22Rv1 (cell line): ENCODE measurements at regions not wholly inside any gene's neighbourhood (a gene's known extent, or its start where the extent isn't known, plus 50 kb on each side); places are given as distances from the start of the nearest gene placed in this dataset.

Experiments
- H3K27ac ChIP-seq: fragments of 450-650 bp; 2 replicates; pipeline ENCODE4 v1.5.1; 2017
- ZFX ChIP-seq: fragments of 450-650 bp; IDR thresholded peaks from 2 replicates; pipeline ENCODE4 v1.6.1; 2017; ENCODE audit warnings: antibody characterized with exemption, borderline replicate concordance
- TF ChIP-seq, protein P1 (sequence below): fragments of 450-650 bp; IDR thresholded peaks from 2 replicates; pipeline ENCODE4 v1.5.1; 2017; ENCODE audit warnings: mild to moderate bottlenecking

DNA sequence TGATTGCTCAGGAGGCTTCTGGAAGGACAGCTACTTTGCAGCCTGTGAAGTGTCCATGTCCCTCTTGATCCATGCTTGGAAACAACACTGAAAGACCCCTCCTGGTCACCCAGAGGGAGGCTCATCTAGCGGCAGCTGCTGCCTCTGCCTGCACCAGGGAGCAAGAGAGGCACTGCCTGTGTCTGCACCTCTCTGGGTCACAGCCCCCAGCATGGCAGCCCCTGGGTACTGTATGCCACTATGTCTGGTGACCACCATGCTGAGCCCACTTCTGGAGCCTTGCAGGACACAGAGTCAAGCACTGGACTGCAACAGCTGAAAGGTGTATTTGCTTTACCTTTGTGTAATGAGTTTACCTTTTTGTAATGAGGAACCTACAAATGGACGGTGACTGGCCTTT lies 186.3 kb upstream of the MYT1L start:
- no peak overlapping the region for H3K27ac ChIP-seq
- TF ChIP-seq ZFX, result no peak
- TF ChIP-seq, protein P1, sequence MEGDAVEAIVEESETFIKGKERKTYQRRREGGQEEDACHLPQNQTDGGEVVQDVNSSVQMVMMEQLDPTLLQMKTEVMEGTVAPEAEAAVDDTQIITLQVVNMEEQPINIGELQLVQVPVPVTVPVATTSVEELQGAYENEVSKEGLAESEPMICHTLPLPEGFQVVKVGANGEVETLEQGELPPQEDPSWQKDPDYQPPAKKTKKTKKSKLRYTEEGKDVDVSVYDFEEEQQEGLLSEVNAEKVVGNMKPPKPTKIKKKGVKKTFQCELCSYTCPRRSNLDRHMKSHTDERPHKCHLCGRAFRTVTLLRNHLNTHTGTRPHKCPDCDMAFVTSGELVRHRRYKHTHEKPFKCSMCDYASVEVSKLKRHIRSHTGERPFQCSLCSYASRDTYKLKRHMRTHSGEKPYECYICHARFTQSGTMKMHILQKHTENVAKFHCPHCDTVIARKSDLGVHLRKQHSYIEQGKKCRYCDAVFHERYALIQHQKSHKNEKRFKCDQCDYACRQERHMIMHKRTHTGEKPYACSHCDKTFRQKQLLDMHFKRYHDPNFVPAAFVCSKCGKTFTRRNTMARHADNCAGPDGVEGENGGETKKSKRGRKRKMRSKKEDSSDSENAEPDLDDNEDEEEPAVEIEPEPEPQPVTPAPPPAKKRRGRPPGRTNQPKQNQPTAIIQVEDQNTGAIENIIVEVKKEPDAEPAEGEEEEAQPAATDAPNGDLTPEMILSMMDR, result no peak

DNA sequence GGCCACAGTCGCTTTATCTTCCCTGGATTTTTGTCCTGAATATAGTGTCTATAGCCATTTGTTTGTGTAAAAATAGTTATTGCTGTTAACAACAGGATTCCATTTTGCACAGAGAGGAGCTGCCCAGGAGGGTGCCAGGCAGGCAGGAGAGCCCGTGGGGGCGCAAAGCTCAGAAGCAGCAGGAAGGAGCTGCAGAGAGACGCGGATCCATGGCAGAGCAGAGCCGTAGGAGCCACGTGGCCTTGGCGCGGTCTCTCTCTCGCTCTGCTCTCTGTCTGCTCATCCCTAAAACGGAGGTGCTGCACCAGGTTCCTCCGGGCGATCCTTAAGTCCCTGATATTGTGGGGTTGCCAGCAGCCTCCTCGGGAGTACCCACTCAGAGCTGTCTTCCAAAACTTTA lies 185.3 kb upstream of the MYT1L start:
- TF ChIP-seq ZFX, result no peak
- TF ChIP-seq, protein P1, result no peak
- no peak overlapping the region for H3K27ac ChIP-seq

DNA sequence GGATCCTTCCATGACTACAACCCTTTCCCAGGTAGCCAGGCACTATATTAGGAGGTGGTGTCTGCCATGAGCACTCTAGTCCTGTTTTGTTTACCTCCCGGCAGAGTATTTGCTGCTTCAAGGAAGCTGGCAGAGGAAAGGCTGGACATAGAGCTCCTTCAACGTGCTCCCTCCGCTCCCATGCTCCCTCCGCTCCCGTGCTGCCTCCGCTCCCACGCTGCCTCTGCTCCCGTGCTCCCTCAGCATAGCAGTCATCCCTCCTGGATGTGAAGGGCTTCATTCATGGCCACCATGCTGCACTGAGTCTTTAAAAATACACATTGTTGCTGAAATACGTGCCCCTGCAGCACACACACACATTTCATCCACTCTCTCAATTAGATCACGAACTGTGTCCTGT lies 181.9 kb upstream of the MYT1L start:
- no peak overlapping the region for H3K27ac ChIP-seq
- no peak for TF ChIP-seq ZFX
- TF ChIP-seq, protein P1, result no peak

DNA sequence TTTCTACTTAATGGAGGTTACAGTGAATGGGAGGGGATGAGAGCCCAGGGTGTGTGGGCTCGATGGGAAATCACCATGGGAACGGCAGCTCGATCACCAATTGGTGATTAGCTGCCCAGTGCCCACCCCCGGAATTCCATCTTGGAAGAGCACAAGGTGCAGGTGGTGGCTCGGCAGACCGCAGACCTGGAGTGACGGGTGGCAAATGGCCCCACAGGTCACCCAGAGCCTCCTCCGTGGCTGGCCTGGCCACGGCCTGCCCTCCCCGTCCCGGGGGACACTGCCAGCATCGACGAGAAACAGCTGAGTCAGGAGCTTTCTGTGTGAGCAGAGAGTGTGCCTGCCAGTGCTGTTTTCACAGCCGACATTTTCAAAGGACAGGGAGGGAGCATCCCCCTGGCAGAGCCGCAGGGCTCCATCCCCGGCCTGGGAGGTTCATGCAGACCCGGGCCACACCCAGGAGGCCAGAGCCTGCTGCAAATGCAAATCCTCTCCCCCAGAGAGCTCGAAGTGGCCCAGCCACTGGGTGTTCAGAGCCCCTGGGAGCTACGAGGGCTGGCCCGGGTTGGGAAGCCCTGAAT lies 176.4 kb upstream of the MYT1L start:
- TF ChIP-seq, protein P1, result no peak
- TF ChIP-seq ZFX, result no peak

DNA sequence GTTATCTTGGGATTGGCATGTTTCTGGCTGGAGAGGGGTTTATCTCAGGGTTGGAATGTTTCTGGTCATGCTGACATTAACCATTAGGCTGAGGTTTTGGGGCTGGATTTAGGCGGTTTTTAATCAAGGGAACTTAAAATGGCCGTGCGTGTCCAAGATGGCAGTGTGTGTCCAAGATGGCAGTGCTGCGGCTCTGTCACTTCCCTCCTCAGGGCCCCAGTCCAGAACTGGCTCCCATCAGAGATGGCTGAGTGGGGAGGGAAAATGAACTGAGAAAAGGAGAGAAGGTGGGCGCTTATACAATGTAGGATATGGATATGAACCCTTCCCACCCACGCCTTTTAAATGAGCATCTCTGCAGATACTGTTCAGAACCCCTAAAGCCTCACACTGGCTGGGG lies 175.5 kb upstream of the MYT1L start:
- TF ChIP-seq, protein P1, result no peak
- no peak for TF ChIP-seq ZFX
- H3K27ac ChIP-seq, result no peak overlapping the region

More for the DNA sequence above, 176.4 kb upstream of the MYT1L start:
- no peak overlapping the region for H3K27ac ChIP-seq

DNA sequence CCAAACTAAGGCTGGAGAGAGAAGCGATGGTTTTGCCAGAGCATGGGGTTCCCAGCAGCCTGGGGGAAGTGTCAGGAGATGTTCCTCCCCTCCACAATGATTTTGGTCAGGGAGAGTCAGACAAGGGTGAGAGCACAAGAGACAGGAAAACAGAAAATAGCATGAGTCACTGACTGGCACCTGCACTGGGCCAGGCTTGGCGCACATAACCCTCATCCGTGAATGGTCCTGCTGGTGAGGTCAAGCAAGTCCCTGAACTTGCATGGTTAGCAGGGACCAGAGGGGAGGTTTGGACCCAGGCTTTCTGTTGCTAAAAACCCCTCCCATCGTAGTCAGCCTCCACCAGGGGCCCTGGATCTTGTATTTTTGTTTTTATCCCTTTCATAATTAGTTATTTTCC lies 174.5 kb upstream of the MYT1L start:
- no peak for TF ChIP-seq ZFX
- TF ChIP-seq, protein P1, result no peak
- H3K27ac ChIP-seq, result no peak overlapping the region

DNA sequence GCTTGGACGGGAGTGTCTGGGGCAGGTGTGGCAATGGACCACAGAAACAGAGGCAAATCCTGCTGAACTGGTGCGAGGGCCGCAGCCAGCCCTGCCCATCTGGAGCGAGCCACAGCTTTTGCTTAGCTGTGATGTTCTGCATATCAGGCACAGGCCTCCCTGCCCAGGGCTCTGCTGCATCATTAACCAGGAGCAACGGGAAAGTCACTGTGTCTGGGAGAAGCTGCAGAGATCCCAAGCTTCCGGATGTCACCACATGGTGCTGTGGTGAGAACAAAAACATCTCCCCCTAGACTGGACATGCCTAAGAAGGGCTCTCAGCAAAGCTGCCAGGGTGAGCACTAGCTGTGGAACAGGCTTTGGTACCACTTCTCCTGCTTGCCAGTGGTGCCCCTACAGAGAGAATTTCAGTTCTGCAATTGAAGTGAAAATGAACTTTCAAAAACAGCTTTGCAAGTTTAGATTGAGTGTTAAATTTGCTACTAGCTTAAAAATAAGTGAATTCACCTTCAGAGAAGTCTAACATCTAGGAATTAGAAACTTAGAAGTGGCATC lies 172.9 kb upstream of the MYT1L start:
- TF ChIP-seq, protein P1, result no peak
- TF ChIP-seq ZFX, result no peak
- H3K27ac ChIP-seq, result no peak overlapping the region
